H9 (cell line): ENCODE measurements at regions not wholly inside any gene's neighbourhood (a gene's known extent, or its start where the extent isn't known, plus 50 kb on each side); places are given as distances from the start of the nearest gene placed in this dataset.

Source experiments
- DNase-seq: peaks from one replicate; pipeline ENCODE4 v3.0.0-alpha.2; 2017
- H2AFZ ChIP-seq: one replicate; pipeline ENCODE4 v1.6.1; 2013; ENCODE audit warnings: mild to moderate bottlenecking, low read length, control low read depth, moderate library complexity
- H2AK5ac ChIP-seq: 2 replicates; pipeline ENCODE4 v1.6.1; 2013; ENCODE audit warnings: low read length, control low read depth, mixed read lengths; ENCODE audit not compliant: insufficient read length
- H2BK120ac ChIP-seq: one replicate; pipeline ENCODE4 v1.6.1; 2013; ENCODE audit warnings: low read depth, mild to moderate bottlenecking, low read length, control low read depth, inconsistent platforms; ENCODE audit not compliant: poor library complexity, severe bottlenecking
- H2BK12ac ChIP-seq: 2 replicates; pipeline ENCODE4 v1.6.1; 2013; ENCODE audit warnings: low read length, control low read depth, mixed read lengths, low read depth; ENCODE audit not compliant: insufficient read length
- H2BK15ac ChIP-seq: 2 replicates; pipeline ENCODE4 v1.6.1; 2013; ENCODE audit warnings: low read depth, low read length, control low read depth
- H2BK20ac ChIP-seq: one replicate; pipeline ENCODE4 v1.6.1; 2013; ENCODE audit warnings: low read depth, mild to moderate bottlenecking, low read length, control low read depth, inconsistent platforms; ENCODE audit not compliant: poor library complexity, severe bottlenecking
- H2BK5ac ChIP-seq: 2 replicates; pipeline ENCODE4 v1.6.1; 2013; ENCODE audit warnings: low read length, control low read depth, mixed read lengths; ENCODE audit not compliant: insufficient read length
- H3K14ac ChIP-seq: 2 replicates; pipeline ENCODE4 v1.6.1; 2013; ENCODE audit warnings: low read length, control low read depth; ENCODE audit not compliant: insufficient read depth
- H3K18ac ChIP-seq: 2 replicates; pipeline ENCODE4 v1.6.1; 2013; ENCODE audit warnings: low read depth, mild to moderate bottlenecking, mixed read lengths, low read length, control low read depth; ENCODE audit not compliant: insufficient read length
- H3K23ac ChIP-seq: 2 replicates; pipeline ENCODE4 v1.6.1; 2013; ENCODE audit warnings: low read length, control low read depth, mixed read lengths, low read depth; ENCODE audit not compliant: insufficient read length
- H3K23me2 ChIP-seq: 2 replicates; pipeline ENCODE4 v1.6.1; 2013; ENCODE audit warnings: low read depth, mild to moderate bottlenecking, mixed read lengths, low read length, control low read depth; ENCODE audit not compliant: insufficient read length, poor library complexity, severe bottlenecking
- H3K27ac ChIP-seq: 2 replicates; pipeline ENCODE4 v1.5.1; 2013; ENCODE audit warnings: low read length, control low read depth, mixed read lengths, low read depth; ENCODE audit not compliant: insufficient read length
- H3K27me3 ChIP-seq: 2 replicates; pipeline ENCODE4 v1.6.1; 2013; ENCODE audit warnings: low read length, control low read depth, inconsistent platforms; ENCODE audit not compliant: insufficient read depth
- H3K4ac ChIP-seq: 2 replicates; pipeline ENCODE4 v1.6.1; 2013; ENCODE audit warnings: low read depth, mild to moderate bottlenecking, control low read depth, inconsistent platforms, low read length, moderate library complexity
- H3K4me1 ChIP-seq: 2 replicates; pipeline ENCODE4 v1.6.1; 2013; ENCODE audit warnings: low read length, control low read depth, inconsistent platforms; ENCODE audit not compliant: insufficient read depth
- H3K4me2 ChIP-seq: 2 replicates; pipeline ENCODE4 v1.6.1; 2013; ENCODE audit warnings: low read length, control low read depth, mixed read lengths; ENCODE audit not compliant: insufficient read length, insufficient read depth
- H3K56ac ChIP-seq: 2 replicates; pipeline ENCODE4 v1.6.1; 2013; ENCODE audit warnings: low read depth, mild to moderate bottlenecking, mixed read lengths, low read length, control low read depth; ENCODE audit not compliant: insufficient read length
- H3K79me1 ChIP-seq: 2 replicates; pipeline ENCODE4 v1.6.1; 2013; ENCODE audit warnings: low read depth, mild to moderate bottlenecking, moderate library complexity, low read length, control low read depth, inconsistent platforms; ENCODE audit not compliant: insufficient read depth, poor library complexity, severe bottlenecking
- H3K79me2 ChIP-seq: 2 replicates; pipeline ENCODE4 v1.6.1; 2013; ENCODE audit warnings: low read length, control low read depth, inconsistent platforms; ENCODE audit not compliant: insufficient read depth
- H3K9ac ChIP-seq: 2 replicates; pipeline ENCODE4 v1.6.1; 2013; ENCODE audit warnings: low read length, control low read depth, mixed read lengths; ENCODE audit not compliant: insufficient read length; ENCODE audit errors: extremely low read depth
- H3K9me3 ChIP-seq: one replicate; pipeline ENCODE4 v1.6.1; 2013; ENCODE audit warnings: low read depth, low read length, inconsistent platforms; ENCODE audit not compliant: control insufficient read depth
- H3T11ph ChIP-seq: one replicate; pipeline ENCODE4 v1.6.1; 2013; ENCODE audit warnings: mild to moderate bottlenecking, low read length, control low read depth, inconsistent platforms
- H4K20me1 ChIP-seq: one replicate; pipeline ENCODE4 v1.6.1; 2013; ENCODE audit not compliant: control insufficient read depth, insufficient read length, insufficient read depth
- H4K5ac ChIP-seq: 2 replicates; pipeline ENCODE4 v1.6.1; 2013; ENCODE audit warnings: low read depth, mild to moderate bottlenecking, mixed read lengths, low read length, control low read depth; ENCODE audit not compliant: insufficient read length
- H4K8ac ChIP-seq: replicated peaks from 2 replicates; pipeline ENCODE4 v1.6.1; 2013; ENCODE audit warnings: low read length, control low read depth, mixed read lengths, low read depth; ENCODE audit not compliant: insufficient read length
- H4K91ac ChIP-seq: 2 replicates; pipeline ENCODE4 v1.6.1; 2013; ENCODE audit warnings: low read depth, mild to moderate bottlenecking, moderate library complexity, mixed read lengths, low read length, control low read depth; ENCODE audit not compliant: insufficient read length
- H3K27ac Mint-ChIP-seq, 3 experiments: 2 replicates in 2 of 3; 3 replicates in 1 of 3; pipeline ENCODE4 v1.8.0; 2020 to 2021; ENCODE audit warnings: mixed read lengths in 3 of 3, mild to moderate bottlenecking in 1 of 3, moderate library complexity in 1 of 3
- H3K27me3 Mint-ChIP-seq: 2 replicates; pipeline ENCODE4 v1.8.0; 2021; ENCODE audit warnings: low read depth, mild to moderate bottlenecking, moderate library complexity, mixed read lengths
- H3K36me3 Mint-ChIP-seq, 3 experiments: 2 replicates in 2 of 3; 3 replicates in 1 of 3; pipeline ENCODE4 v1.8.0; 2020 to 2021; ENCODE audit warnings: low read depth in 3 of 3, mixed read lengths in 3 of 3; ENCODE audit not compliant: insufficient read depth in 1 of 3
- H3K4me1 Mint-ChIP-seq, 2 experiments: 2 replicates each; pipeline ENCODE4 v1.8.0; 2020; ENCODE audit warnings: mixed read lengths in 2 of 2
- H3K4me3 Mint-ChIP-seq, 2 experiments: 2 replicates in 1 of 2; 3 replicates in 1 of 2; pipeline ENCODE4 v1.8.0; 2020 to 2021; ENCODE audit warnings: mild to moderate bottlenecking in 2 of 2, mixed read lengths in 2 of 2, moderate library complexity in 1 of 2
- H3K9me3 Mint-ChIP-seq, 2 experiments: 2 replicates in 1 of 2; 3 replicates in 1 of 2; pipeline ENCODE4 v1.8.0; 2020; ENCODE audit warnings: mild to moderate bottlenecking in 2 of 2, mixed read lengths in 2 of 2, moderate library complexity in 1 of 2
- WGBS: extraction: QIAGEN DNeasy Blood & Tissue Kit; methylation state at CpG from one replicate; pipeline ENCODE4 v1.1.7; 2013; ENCODE audit warnings: missing lambda C conversion rate, low lambda C conversion rate, mixed read lengths; ENCODE audit not compliant: insufficient read length; ENCODE audit errors: extremely low coverage; 5-methylcytosine and 5-hydroxymethylcytosine counted together
- TF ChIP-seq, protein P1 (sequence below): fragments of 200-600 bp; sonication (generic); conservative IDR thresholded peaks from 3 replicates; pipeline ENCODE4 v1.8.0; 2021; ENCODE audit warnings: antibody characterized with exemption, mild to moderate bottlenecking

- Histone ChIP-seq H3K27ac (no peak overlapping the region), H2AK5ac (no peak overlapping the region), H3K56ac (no peak overlapping the region), H4K8ac (no peak overlapping the region), H3K27me3 (no peaks in the 10 kb centered on the region), H4K91ac (no peak overlapping the region), H3K23me2 (no peaks in the 10 kb centered on the region), H2AFZ (no peak overlapping the region), H2BK5ac (no peak overlapping the region), H4K5ac (no peak overlapping the region), H2BK15ac (no peak overlapping the region), H3K79me1 (no peaks in the 10 kb centered on the region), H3K9ac (no peak overlapping the region), H3K14ac (no peak overlapping the region), H4K20me1 (no peaks in the 10 kb centered on the region), H2BK12ac (no peak overlapping the region), H3T11ph (no peak overlapping the region), H2BK120ac (no peak overlapping the region), H3K23ac (no peak overlapping the region), H3K79me2 (no peaks in the 10 kb centered on the region), H3K18ac (no peak overlapping the region), H3K4me1 (no peaks in the 10 kb centered on the region), H3K4ac (no peak overlapping the region), H3K4me2 (no peak overlapping the region), H3K9me3 (peaks cover 80% of the 10 kb centered on the region), H2BK20ac (no peak overlapping the region)
- Mint-ChIP-seq H3K27ac (no peak overlapping the region), H3K4me1 (no peaks in the 10 kb centered on the region), H3K36me3 (peaks cover 11 to 48% (median 18%) of the 10 kb centered on the region in 3 experiments), H3K27me3 (peaks cover 6% of the 10 kb centered on the region), H3K4me3 (no peak overlapping the region), H3K9me3 (peaks cover 88 to 96% of the 10 kb centered on the region in 2 experiments)
- no peak for DNase-seq
- no CpG with 5 or more reads among the region's 7 CpGs for WGBS
- TF ChIP-seq, protein P1, sequence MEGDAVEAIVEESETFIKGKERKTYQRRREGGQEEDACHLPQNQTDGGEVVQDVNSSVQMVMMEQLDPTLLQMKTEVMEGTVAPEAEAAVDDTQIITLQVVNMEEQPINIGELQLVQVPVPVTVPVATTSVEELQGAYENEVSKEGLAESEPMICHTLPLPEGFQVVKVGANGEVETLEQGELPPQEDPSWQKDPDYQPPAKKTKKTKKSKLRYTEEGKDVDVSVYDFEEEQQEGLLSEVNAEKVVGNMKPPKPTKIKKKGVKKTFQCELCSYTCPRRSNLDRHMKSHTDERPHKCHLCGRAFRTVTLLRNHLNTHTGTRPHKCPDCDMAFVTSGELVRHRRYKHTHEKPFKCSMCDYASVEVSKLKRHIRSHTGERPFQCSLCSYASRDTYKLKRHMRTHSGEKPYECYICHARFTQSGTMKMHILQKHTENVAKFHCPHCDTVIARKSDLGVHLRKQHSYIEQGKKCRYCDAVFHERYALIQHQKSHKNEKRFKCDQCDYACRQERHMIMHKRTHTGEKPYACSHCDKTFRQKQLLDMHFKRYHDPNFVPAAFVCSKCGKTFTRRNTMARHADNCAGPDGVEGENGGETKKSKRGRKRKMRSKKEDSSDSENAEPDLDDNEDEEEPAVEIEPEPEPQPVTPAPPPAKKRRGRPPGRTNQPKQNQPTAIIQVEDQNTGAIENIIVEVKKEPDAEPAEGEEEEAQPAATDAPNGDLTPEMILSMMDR, result no peak
Observed at GRCh38 chr22:47497666-47498065, 735.2 kb downstream of the TBC1D22A start.
